D341Med (cell line): ENCODE measurements at regions not wholly inside any gene's neighbourhood (a gene's known extent, or its start where the extent isn't known, plus 50 kb on each side); places are given as distances from the start of the nearest gene placed in this dataset.

Experiments used
- DNase-seq: peaks from one replicate; pipeline ENCODE4 v3.0.0; 2012; ENCODE audit warnings: low spot score

DNA sequence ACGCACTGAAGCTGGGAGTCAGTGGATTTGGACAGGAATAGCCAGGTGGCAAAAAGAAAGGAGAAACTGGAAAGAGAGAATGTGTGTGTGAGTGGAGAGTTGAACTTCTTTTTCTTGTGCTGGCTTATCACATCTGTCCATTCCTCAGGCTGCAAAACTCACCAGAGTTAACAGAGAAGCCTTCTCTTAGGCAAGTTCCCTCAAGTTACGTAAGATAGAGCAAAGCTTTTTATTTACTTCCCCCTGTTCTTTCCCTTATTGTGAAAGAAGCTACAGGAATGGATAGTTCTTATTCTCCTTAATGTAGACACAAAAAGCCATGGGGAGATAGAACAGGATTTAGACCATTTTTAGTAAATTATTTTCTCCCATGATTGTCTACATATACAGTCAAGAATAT is 188.6 kb downstream of the BMP2 start:
- DNase-seq, result no peak

DNA sequence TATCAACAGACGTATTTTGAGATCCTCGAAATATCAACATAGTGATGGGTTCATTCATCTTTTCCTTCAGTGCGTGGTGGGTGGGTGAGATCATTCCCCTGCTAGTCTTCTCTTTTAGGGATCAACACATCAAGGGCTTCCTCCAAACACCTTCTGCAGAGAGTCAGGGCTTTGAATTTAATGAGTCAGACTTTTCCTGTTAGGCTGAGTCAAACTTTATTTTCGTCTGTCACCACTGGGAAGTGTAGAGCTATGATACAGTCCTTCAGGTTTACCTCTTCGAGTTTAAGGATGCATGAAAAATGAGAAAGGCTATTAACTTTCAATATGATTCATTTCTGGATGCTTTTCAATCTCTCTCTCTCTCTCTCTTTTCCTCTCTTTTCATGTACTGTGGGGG is 189.1 kb downstream of the BMP2 start:
- no peak for DNase-seq

GRCh38 chr20:6959900-6960312 is 192.4 kb downstream of the BMP2 start:
- DNase-seq, result no peak

DNA sequence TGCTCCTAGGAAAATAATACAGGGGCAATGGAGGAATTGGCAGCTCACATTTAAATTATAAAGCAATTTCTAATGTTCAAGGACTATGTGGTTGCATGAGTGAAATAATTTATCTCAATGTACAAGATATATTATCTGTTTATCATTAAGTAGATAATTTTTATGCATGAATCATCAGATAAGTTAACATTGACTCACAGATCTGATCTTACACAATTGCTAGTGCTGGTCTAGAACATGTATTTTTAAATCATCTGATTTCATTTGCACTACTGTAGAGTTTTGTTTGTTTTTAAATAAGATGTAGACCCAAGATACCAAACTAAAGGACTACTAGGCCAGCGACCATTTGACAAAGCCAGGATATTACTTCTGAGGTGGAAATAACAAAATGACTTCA is 199.2 kb downstream of the BMP2 start:
- no peak for DNase-seq

DNA sequence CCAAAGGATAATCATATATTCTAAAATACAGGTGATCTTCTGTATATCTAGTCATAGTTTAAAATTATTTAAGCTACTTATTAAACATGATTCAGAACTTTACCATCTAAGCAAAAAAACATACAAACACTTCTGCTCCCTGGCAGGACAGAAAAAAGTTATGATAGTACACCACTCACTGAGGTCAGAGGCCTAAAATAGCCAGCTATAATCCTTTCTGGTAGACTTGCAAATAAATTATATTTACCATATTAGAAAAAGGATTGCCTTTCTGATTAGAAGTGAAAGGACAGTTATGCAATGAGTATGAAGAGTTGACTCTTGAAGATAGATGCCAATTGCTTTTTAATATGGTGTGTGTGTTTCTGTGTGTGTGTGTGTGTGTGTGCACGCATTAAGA is 207.4 kb downstream of the BMP2 start:
- no peak for DNase-seq

DNA sequence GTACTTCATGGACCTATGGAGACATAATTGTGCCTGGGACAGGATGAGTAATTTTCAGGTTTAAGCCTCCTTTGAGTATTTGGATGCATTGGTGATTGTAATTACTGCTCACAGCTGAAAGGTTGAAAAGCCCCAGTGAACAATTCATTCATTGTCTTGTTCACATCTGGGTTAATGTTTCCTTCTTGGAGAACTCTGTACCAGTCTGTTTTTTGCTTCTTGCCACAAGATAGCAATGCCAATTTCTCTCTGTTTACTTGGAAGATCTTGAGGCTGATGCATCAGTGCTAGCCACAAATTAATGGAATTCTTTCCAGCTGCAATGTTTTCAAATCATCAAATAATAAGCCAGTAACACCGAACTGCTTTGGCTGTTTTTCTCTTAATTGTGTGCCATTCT is 207.8 kb downstream of the BMP2 start:
- DNase-seq, result no peak

GRCh38 chr20:6976106-6976900 is 208.8 kb downstream of the BMP2 start:
- no peak for DNase-seq

DNA sequence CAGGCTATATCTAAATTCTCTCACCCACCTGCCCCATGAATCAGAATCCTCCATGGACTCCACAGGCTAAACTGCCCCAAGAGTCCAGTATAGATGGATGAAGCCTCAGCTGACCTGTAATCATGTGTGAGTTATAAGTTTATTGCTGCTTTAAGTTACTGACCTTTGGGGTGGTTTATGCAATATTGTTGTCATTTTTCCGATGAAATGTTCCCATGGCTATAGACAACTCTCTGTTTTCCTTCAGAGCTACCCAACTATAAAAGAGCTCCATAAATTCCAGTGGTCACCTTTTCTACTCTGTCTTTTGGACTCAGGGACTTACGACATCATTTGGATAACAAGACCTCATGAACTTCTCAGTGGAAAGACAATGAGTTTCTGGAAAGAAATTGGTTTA is 212.1 kb downstream of the BMP2 start:
- DNase-seq, result no peak

- no peak for DNase-seq
Measured at GRCh38 chr20:6993011-6993410, 225.5 kb downstream of the BMP2 start.

GRCh38 chr20:6993511-6993910 is 226.0 kb downstream of the BMP2 start:
- no peak for DNase-seq

GRCh38 chr20:6994452-6994851 is 227.0 kb downstream of the BMP2 start:
- DNase-seq, result no peak

DNA sequence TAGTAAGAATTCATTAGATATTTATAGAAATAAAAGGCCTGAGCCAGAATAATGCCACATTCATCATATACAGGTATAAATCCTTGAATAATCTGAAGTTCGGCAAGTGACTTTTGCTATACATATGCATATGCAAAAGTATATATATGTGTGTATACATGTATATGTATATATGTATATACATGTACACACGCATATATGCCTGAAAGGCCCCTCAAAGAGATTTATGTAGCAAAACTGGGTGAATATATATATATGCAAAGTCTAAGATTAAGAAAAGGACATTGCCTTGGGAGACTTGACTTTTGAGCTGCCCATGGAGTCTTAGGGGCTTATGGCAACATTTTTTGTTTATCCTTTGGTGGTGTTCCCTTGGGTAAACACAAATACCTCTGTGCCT is 231.4 kb downstream of the BMP2 start:
- no peak for DNase-seq

GRCh38 chr20:6999381-6999780 is 231.9 kb downstream of the BMP2 start:
- no peak for DNase-seq

- DNase-seq, result no peak
Measured at GRCh38 chr20:7003598-7003997, 236.1 kb downstream of the BMP2 start.

DNA sequence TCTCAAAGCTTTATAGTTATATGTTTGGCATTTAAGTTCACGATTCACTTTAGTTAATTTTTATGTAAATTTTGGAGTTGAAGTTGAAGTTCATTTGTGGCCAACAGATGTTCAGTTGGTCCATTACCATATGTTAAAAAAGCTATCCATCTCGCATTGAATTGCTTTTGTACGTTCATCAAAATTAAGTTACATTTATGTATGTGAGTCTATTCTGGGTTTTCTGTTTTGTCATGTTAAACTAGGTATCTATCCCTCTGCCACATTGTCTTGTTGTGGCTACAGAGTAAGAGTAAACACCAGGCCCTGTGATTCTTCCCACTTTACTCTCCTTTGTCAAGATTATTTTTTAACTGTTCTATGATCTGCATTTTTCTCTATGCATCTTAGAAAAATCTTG is 237.3 kb downstream of the BMP2 start:
- DNase-seq, result no peak

- DNase-seq, result no peak
Measured at GRCh38 chr20:7010527-7010926, 243.0 kb downstream of the BMP2 start.

DNA sequence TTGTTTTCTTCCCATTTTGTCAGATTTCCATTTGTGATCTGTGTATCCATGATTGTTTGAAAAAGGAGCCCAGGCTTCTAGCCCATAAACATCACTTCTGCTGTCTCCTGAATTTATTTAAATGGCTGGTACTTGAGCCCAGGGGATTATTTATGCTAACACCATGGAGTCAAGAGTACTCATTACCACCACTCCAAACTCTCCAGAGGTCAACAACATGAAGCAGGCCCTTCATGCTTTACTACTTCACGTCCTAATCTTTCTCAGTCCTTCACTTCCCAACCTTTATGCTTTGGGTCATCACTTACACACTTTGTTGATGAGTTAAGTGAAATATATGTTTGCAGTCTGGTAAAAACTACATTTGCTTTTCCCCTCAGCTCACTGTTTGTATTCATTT is 247.8 kb downstream of the BMP2 start:
- no peak for DNase-seq

- no peak for DNase-seq
Measured at GRCh38 chr20:7022597-7022996, 255.1 kb downstream of the BMP2 start.

DNA sequence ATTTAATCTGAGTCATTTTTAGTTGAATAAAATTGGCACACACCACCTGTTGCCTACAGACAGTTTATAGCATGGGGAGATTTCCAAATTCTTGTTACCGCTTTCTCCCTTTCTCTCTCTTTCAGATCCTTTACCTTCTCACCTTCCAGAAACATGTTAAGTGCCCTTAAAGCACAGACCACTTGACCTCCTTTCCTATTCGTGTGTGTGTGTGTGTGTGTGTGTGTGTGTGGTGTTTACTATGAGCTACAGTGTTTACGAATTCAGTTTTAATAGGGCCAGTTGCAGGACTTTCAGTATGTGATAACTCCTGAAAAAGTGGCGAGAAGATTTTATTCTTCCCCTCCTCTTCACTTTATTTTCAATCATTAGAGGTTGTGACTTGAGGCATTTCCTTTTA is 258.1 kb downstream of the BMP2 start:
- no peak for DNase-seq

DNA sequence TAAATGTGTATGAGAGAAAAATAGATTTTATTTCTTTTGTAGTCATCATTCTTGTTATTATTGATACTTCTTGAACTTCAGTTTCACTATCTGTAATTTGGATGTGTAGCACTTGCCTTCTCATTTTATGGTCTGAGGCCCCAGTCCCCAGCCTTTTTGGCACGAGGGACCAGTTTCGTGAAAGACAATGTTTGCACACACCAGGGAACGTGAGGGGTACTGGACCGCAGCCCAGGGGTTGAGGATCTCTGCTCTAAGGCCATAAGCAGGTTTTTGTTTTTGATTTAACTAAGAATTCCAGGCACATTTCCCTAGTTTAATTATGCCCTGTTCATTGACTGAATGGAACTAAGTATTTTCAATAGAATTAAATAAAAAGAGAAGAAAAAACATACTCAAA is 261.5 kb downstream of the BMP2 start:
- DNase-seq, result no peak

DNA sequence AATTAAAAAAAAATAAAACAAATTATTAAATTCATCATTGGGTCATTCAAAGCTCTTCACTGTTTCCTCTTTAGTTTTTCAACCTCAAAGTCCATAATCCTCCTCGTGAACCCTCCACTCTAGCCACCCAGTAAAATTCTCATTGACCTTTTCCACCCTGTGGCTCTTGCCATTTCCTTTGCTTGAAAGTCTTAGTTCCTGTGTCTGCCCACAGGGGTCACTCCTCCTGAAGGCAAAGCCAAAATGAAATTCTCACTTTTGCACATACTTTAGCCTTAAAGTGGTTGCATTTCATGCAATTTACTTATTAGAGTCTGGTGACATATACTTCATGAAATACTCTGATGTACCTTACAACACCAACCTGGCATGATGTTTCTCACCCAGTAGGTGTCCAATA is 263.7 kb downstream of the BMP2 start:
- DNase-seq, result peak; percentile 32

- DNase-seq, result no peak
Measured at GRCh38 chr20:7038029-7038428, 270.5 kb downstream of the BMP2 start.

- DNase-seq, result no peak
Measured at GRCh38 chr20:7057611-7058010, 290.1 kb downstream of the BMP2 start.

- no peak for DNase-seq
Measured at GRCh38 chr20:7078804-7079203, 311.3 kb downstream of the BMP2 start.

DNA sequence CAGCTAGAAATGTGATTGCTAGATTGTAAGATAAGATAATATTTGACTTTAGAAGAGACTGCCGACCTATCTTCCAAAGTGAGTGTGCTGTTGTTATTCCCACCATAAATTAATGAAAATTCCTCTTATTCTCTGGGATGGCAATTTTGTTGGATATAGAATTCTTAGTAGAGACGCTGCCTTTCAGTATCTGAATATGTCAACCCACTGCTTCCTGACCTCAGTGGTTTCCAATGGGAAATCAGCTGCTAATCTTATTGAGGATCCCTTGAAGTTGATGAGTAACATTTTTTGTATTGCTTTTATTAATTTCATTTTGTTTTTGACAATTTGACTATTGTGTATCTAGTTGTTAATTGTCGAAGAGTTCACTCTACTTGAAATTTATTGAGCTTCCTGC is 313.0 kb downstream of the BMP2 start:
- DNase-seq, result no peak
